ENCODE measurements at regions not wholly inside any gene's neighbourhood (a gene's known extent, or its start where the extent isn't known, plus 50 kb on each side); places are given as distances from the start of the nearest gene placed in this dataset.

GRCh38 chr5:57102189-57102904 is 71.5 kb upstream of the GPBP1 start:
- TF ChIP-seq RAD21 (conservative IDR thresholded peaks at IDR 0.05 in 1 of 2, IDR thresholded peaks at IDR 0.05 in 1 of 2) (no peak), MYC (IDR thresholded peaks at IDR 0.05; ENCODE audit: borderline replicate concordance, low read length) (no peak), ZNF302 (CRISPR knock-in tag; IDR thresholded peaks at IDR 0.05) (no peak), POLR2A (IDR thresholded peaks at IDR 0.05; ENCODE audit: low read length) (no peak)
- TF ChIP-seq, protein P1, sequence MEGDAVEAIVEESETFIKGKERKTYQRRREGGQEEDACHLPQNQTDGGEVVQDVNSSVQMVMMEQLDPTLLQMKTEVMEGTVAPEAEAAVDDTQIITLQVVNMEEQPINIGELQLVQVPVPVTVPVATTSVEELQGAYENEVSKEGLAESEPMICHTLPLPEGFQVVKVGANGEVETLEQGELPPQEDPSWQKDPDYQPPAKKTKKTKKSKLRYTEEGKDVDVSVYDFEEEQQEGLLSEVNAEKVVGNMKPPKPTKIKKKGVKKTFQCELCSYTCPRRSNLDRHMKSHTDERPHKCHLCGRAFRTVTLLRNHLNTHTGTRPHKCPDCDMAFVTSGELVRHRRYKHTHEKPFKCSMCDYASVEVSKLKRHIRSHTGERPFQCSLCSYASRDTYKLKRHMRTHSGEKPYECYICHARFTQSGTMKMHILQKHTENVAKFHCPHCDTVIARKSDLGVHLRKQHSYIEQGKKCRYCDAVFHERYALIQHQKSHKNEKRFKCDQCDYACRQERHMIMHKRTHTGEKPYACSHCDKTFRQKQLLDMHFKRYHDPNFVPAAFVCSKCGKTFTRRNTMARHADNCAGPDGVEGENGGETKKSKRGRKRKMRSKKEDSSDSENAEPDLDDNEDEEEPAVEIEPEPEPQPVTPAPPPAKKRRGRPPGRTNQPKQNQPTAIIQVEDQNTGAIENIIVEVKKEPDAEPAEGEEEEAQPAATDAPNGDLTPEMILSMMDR (IDR thresholded peaks at IDR 0.05), result no peak

Measured in A549 (cell line).